Neuronal stem cell (in vitro differentiated cells): ENCODE measurements at regions not wholly inside any gene's neighbourhood (a gene's known extent, or its start where the extent isn't known, plus 50 kb on each side); places are given as distances from the start of the nearest gene placed in this dataset.

Experiments used
- DNase-seq: peaks from one replicate; pipeline ENCODE4 v3.0.0-alpha.2; 2013; ENCODE audit warnings: low spot score
- H2AFZ ChIP-seq: one replicate; pipeline ENCODE4 v1.6.1; 2013; ENCODE audit warnings: mild to moderate bottlenecking, low read length, inconsistent platforms
- H2AK5ac ChIP-seq: 2 replicates; pipeline ENCODE4 v1.6.1; 2013; ENCODE audit warnings: low read depth, mild to moderate bottlenecking, inconsistent platforms, low read length, moderate library complexity, mixed read lengths
- H2BK120ac ChIP-seq: 2 replicates; pipeline ENCODE4 v1.6.1; 2013; ENCODE audit warnings: low read depth, mild to moderate bottlenecking, inconsistent platforms, low read length, moderate library complexity, mixed read lengths
- H2BK12ac ChIP-seq: one replicate; pipeline ENCODE4 v1.6.1; 2013; ENCODE audit warnings: low read length, inconsistent platforms
- H2BK15ac ChIP-seq: 2 replicates; pipeline ENCODE4 v1.6.1; 2013; ENCODE audit warnings: mild to moderate bottlenecking, low read length, inconsistent platforms, mixed read lengths
- H2BK5ac ChIP-seq: one replicate; pipeline ENCODE4 v1.6.1; 2013; ENCODE audit warnings: inconsistent platforms, mild to moderate bottlenecking, low read length, moderate library complexity
- H3K14ac ChIP-seq: one replicate; pipeline ENCODE4 v1.6.1; 2013; ENCODE audit warnings: low read length, inconsistent platforms
- H3K18ac ChIP-seq: 2 replicates; pipeline ENCODE4 v1.6.1; 2013; ENCODE audit warnings: low read length, inconsistent platforms
- H3K23ac ChIP-seq: 2 replicates; pipeline ENCODE4 v1.6.1; 2013; ENCODE audit warnings: low read depth, mild to moderate bottlenecking, mixed read lengths, low read length, inconsistent platforms; ENCODE audit not compliant: poor library complexity
- H3K27ac ChIP-seq: replicated peaks from 3 replicates; pipeline ENCODE4 v1.5.1; 2013; ENCODE audit warnings: low read length, inconsistent platforms
- H3K27me3 ChIP-seq, 3 experiments: 2 replicates each; pipeline ENCODE4 v1.6.1; 2013; ENCODE audit warnings: low read length in 3 of 3, mild to moderate bottlenecking in 2 of 3, inconsistent platforms in 1 of 3, low read depth in 1 of 3, mixed read lengths in 1 of 3, moderate library complexity in 1 of 3; ENCODE audit not compliant: control insufficient read depth in 3 of 3, insufficient read depth in 3 of 3
- H3K36me3 ChIP-seq, 2 donors: replicated peaks in 1 of 2; 2 replicates each; pipeline ENCODE4 v1.6.1; 2013; ENCODE audit warnings: low read length in 2 of 2; ENCODE audit not compliant: control insufficient read depth in 2 of 2, insufficient read depth in 2 of 2
- H3K4ac ChIP-seq: 2 replicates; pipeline ENCODE4 v1.6.1; 2013; ENCODE audit warnings: inconsistent platforms, mild to moderate bottlenecking, low read length, moderate library complexity
- H3K4me1 ChIP-seq, 2 donors: 1 replicate in 1 of 2; 2 replicates in 1 of 2; pipeline ENCODE4 v1.6.1; 2013; ENCODE audit warnings: low read length in 2 of 2, low read depth in 1 of 2; ENCODE audit not compliant: control insufficient read depth in 2 of 2, insufficient read depth in 1 of 2
- H3K4me2 ChIP-seq: one replicate; pipeline ENCODE4 v1.6.1; 2013; ENCODE audit warnings: mild to moderate bottlenecking, low read length, inconsistent platforms; ENCODE audit not compliant: insufficient read depth, poor library complexity, severe bottlenecking
- H3K4me3 ChIP-seq, 2 donors: 2 replicates each; pipeline ENCODE4 v1.5.1; 2013; ENCODE audit warnings: low read length in 2 of 2, mild to moderate bottlenecking in 2 of 2, inconsistent platforms in 1 of 2, moderate library complexity in 1 of 2
- H3K79me1 ChIP-seq: one replicate; pipeline ENCODE4 v1.6.1; 2013; ENCODE audit warnings: low read depth, mild to moderate bottlenecking, inconsistent platforms, low read length, moderate library complexity
- H3K9ac ChIP-seq: one replicate; pipeline ENCODE4 v1.6.1; 2013; ENCODE audit warnings: mild to moderate bottlenecking, low read depth, low read length, inconsistent platforms; ENCODE audit not compliant: poor library complexity
- H3K9me3 ChIP-seq, 2 donors: replicated peaks in 1 of 2; 2 replicates each; pipeline versions ENCODE3 to v1.6.1; 2013; ENCODE audit warnings: low read length in 2 of 2, mild to moderate bottlenecking in 2 of 2, inconsistent platforms in 1 of 2, low read depth in 1 of 2, mixed read lengths in 1 of 2, moderate library complexity in 1 of 2; ENCODE audit not compliant: control insufficient read depth in 2 of 2, insufficient read depth in 1 of 2
- H4K8ac ChIP-seq: one replicate; pipeline ENCODE4 v1.6.1; 2013; ENCODE audit warnings: low read depth, mild to moderate bottlenecking, inconsistent platforms, low read length, moderate library complexity
- H4K91ac ChIP-seq: one replicate; pipeline ENCODE4 v1.6.1; 2013; ENCODE audit warnings: low read length, low read depth, mild to moderate bottlenecking, inconsistent platforms; ENCODE audit not compliant: poor library complexity
- WGBS, 2 donors: extraction: QIAGEN DNeasy Blood & Tissue Kit; methylation state at CpG; one replicate each; pipeline ENCODE4 v1.1.7; 2013; ENCODE audit warnings: missing lambda C conversion rate in 2 of 2, mixed read lengths in 1 of 2; ENCODE audit not compliant: insufficient read length in 2 of 2, insufficient replicate concordance in 1 of 2; ENCODE audit errors: extremely low coverage in 2 of 2; 5-methylcytosine and 5-hydroxymethylcytosine counted together

GRCh38 chr6:129946439-129947140, 71.8 kb upstream of the L3MBTL3 start:
- H3K79me1 ChIP-seq = no peaks in the 10 kb centered on the region
- H2BK12ac ChIP-seq = no peak overlapping the region
- peak; percentile 8 for DNase-seq
- H2BK15ac ChIP-seq = no peak overlapping the region
- no peak overlapping the region for H3K9ac ChIP-seq
- H4K8ac ChIP-seq = no peak overlapping the region
- no peaks in the 10 kb centered on the region for H3K9me3 ChIP-seq
- WGBS, 2 donors = no CpG with 5 or more reads among the region's 9 CpGs
- H3K36me3 ChIP-seq = no peaks in the 10 kb centered on the region
- no peak overlapping the region for H3K4me2 ChIP-seq
- H2AFZ ChIP-seq = peak overlapping the region; percentile 18
- H2BK120ac ChIP-seq = no peak overlapping the region
- no peak overlapping the region for H2AK5ac ChIP-seq
- no peak overlapping the region for H3K18ac ChIP-seq
- no peak overlapping the region for H3K27ac ChIP-seq
- H4K91ac ChIP-seq = no peak overlapping the region
- no peak overlapping the region for H3K23ac ChIP-seq
- no peaks in the 10 kb centered on the region for H3K27me3 ChIP-seq
- H3K14ac ChIP-seq = no peak overlapping the region
- no peak overlapping the region for H3K4me3 ChIP-seq
- H2BK5ac ChIP-seq = no peak overlapping the region
- H3K4me1 ChIP-seq = no peaks in the 10 kb centered on the region
- H3K4ac ChIP-seq = no peak overlapping the region

DNA sequence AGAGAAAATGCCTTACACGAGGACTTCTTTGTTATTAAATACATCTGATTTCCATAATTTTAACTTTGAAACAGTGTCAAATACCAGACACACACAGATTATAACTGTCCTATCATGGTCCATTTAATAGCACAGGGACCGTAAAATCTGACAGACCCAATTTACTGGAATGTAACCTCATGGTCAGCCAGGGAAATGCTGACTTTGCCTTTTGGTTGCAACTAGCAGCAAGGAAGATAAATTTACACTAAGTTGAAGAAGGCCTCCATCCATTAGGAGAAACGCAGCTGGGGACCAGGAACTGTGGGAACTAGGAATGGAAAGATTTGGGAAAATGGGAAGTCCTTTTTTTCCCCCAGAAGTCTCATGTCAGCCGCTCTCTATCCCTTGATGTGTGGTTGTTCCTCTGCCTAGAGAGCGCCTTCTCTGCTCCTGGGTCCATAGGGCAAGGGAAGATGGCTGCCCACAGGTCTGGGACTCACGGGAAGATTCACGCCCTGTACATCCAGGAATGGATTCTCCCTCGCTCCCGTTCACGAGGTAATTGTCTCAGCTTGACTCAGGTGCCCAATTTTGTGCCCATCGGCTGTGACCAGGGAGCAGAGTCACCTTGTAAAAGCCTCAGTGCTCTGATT, 74.6 kb upstream of the L3MBTL3 start:
- no peak overlapping the region for H3K18ac ChIP-seq
- no peak overlapping the region for H2AK5ac ChIP-seq
- no peak overlapping the region for H3K4me3 ChIP-seq
- H3K36me3 ChIP-seq = no peaks in the 10 kb centered on the region
- no peak for DNase-seq
- H3K4me2 ChIP-seq = no peak overlapping the region
- H3K9ac ChIP-seq = no peak overlapping the region
- H2BK5ac ChIP-seq = no peak overlapping the region
- H3K9me3 ChIP-seq = no peaks in the 10 kb centered on the region
- H3K4me1 ChIP-seq = no peaks in the 10 kb centered on the region
- H4K91ac ChIP-seq = no peak overlapping the region
- no peak overlapping the region for H3K4ac ChIP-seq
- H2BK120ac ChIP-seq = no peak overlapping the region
- H2AFZ ChIP-seq = no peak overlapping the region
- no peaks in the 10 kb centered on the region for H3K79me1 ChIP-seq
- no peak overlapping the region for H3K23ac ChIP-seq
- no peak overlapping the region for H4K8ac ChIP-seq
- H3K27ac ChIP-seq = no peak overlapping the region
- H2BK15ac ChIP-seq = no peak overlapping the region
- H3K14ac ChIP-seq = no peak overlapping the region
- no peak overlapping the region for H2BK12ac ChIP-seq
- no CpG with 5 or more reads among the region's 11 CpGs for WGBS, 2 donors
- H3K27me3 ChIP-seq = no peaks in the 10 kb centered on the region

DNA sequence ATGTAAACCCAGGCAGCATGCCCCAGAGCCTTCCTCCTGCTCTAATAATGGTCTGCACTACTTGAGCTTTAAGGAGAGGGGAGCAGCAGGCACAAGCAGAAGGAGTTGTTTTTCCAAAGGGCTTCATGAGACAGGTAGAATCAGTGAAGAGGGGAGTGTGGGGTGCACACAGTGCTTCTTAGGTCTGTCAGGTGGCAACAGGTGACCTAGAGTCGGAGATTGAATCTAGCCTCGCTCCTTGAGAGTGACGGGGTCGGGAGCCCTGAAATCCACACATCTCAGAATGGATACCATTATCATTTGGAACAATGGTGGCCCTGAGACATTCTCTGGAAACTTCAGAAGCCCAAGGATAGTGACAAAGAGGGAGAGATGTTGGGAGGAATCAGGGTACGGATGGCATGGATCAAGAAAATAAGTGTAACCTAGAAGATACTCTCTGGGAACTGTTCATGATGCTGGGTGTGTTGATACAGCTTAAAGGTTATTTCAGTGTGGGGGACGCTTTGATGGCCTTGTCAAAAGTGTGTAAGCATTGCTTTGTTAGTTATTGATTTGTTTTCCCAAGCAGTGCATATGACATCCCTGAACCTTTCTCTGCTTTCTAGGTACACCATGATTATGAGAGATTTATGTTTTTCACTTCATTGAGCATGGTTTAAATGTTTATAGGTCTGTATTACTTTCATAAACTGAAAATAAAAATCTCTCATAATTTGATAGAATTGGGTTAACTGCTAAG, 77.8 kb upstream of the L3MBTL3 start:
- Histone ChIP-seq H2BK120ac (no peak overlapping the region), H3K27ac (no peak overlapping the region), H3K4me3 (no peak overlapping the region), H2BK5ac (no peak overlapping the region), H3K4ac (no peak overlapping the region), H3K36me3 (no peaks in the 10 kb centered on the region), H2BK15ac (no peak overlapping the region), H4K8ac (no peak overlapping the region), H2AFZ (no peak overlapping the region), H3K4me1 (no peaks in the 10 kb centered on the region), H2AK5ac (no peak overlapping the region), H3K23ac (no peak overlapping the region), H4K91ac (no peak overlapping the region), H3K79me1 (no peaks in the 10 kb centered on the region), H3K9me3 (no peaks in the 10 kb centered on the region), H3K14ac (no peak overlapping the region), H3K4me2 (no peak overlapping the region), H2BK12ac (no peak overlapping the region), H3K9ac (no peak overlapping the region), H3K18ac (no peak overlapping the region), H3K27me3 (no peaks in the 10 kb centered on the region)
- DNase-seq = no peak
- no CpG with 5 or more reads among the region's 6 CpGs for WGBS, 2 donors
